OCI-LY3 (cell line): ENCODE measurements at regions not wholly inside any gene's neighbourhood (a gene's known extent, or its start where the extent isn't known, plus 50 kb on each side); places are given as distances from the start of the nearest gene placed in this dataset.

Experiments
- H2AFZ ChIP-seq: fragments of 200-600, 300-600 bp; shearing (Covaris generic); 2 replicates; pipeline ENCODE4 v1.6.0; 2014; ENCODE audit warnings: antibody characterized with exemption, low read depth, low read length
- H3K27ac ChIP-seq: fragments of 200-600, 300-600 bp; sonication (generic); 2 replicates; pipeline ENCODE4 v1.5.1; 2014; ENCODE audit warnings: mild to moderate bottlenecking, low read length, moderate library complexity, mixed read lengths
- H3K27me3 ChIP-seq: fragments of 200-600, 300-600 bp; sonication (generic); 2 replicates; pipeline ENCODE4 v1.6.1; 2014; ENCODE audit warnings: low read depth, low read length, mixed read lengths
- H3K36me3 ChIP-seq: fragments of 200-600, 300-600 bp; sonication (generic); replicated peaks from 2 replicates; pipeline ENCODE3; 2014; ENCODE audit warnings: low read depth, low read length, mixed read lengths
- H3K4me1 ChIP-seq: fragments of 300-600, 200-600 bp; sonication (generic); 2 replicates; pipeline ENCODE4 v1.6.1; 2014; ENCODE audit warnings: low read length, mixed read lengths
- H3K4me2 ChIP-seq: fragments of 200-600, 300-600 bp; sonication (generic); 2 replicates; pipeline ENCODE4 v1.6.1; 2014; ENCODE audit warnings: low read length, mixed read lengths
- H3K4me3 ChIP-seq: fragments of 300-600, 200-600 bp; sonication (generic); 2 replicates; pipeline ENCODE4 v1.5.1; 2014; ENCODE audit warnings: antibody characterized with exemption, mild to moderate bottlenecking, low read length, moderate library complexity
- H3K79me2 ChIP-seq: fragments of 300-600, 200-600 bp; shearing (Covaris generic); 2 replicates; pipeline ENCODE4 v1.6.1; 2014; ENCODE audit warnings: mild to moderate bottlenecking, low read length, mixed read lengths
- H3K9ac ChIP-seq: fragments of 300-600, 200-600 bp; shearing (Covaris generic); 2 replicates; pipeline ENCODE4 v1.6.0; 2014; ENCODE audit warnings: mild to moderate bottlenecking, low read length, moderate library complexity
- H3K9me3 ChIP-seq: fragments of 200-600, 300-600 bp; shearing (Covaris generic); 2 replicates; pipeline ENCODE4 v1.6.1; 2014; ENCODE audit warnings: low read length, mixed read lengths; ENCODE audit not compliant: insufficient read depth
- H4K20me1 ChIP-seq: fragments of 200-600, 300-600 bp; sonication (generic); 2 replicates; pipeline ENCODE4 v1.6.1; 2016; ENCODE audit warnings: low read length, mixed read lengths; ENCODE audit not compliant: insufficient read depth
- CTCF ChIP-seq: fragments of 200-600, 300-600 bp; sonication (generic); IDR thresholded peaks from 2 replicates; pipeline ENCODE4 v1.5.1; 2014; ENCODE audit warnings: antibody characterized with exemption, low read length, low read depth
- EZH2phosphoT487 ChIP-seq: fragments of 200-600 bp; shearing (Covaris generic); IDR thresholded peaks from 2 replicates; pipeline ENCODE4 v1.6.1; 2018; ENCODE audit warnings: antibody characterized with exemption, mixed run types, low read depth

- H3K9ac ChIP-seq, result no peak overlapping the region
- H3K79me2 ChIP-seq, result no peaks in the 10 kb centered on the region
- no peaks in the 10 kb centered on the region for H3K4me1 ChIP-seq
- no peak overlapping the region for H3K4me2 ChIP-seq
- no peaks in the 10 kb centered on the region for H3K9me3 ChIP-seq
- no peak overlapping the region for H2AFZ ChIP-seq
- H3K27me3 ChIP-seq, result no peaks in the 10 kb centered on the region
- no peak for TF ChIP-seq CTCF
- no peak for TF ChIP-seq EZH2phosphoT487
- H3K27ac ChIP-seq, result no peak overlapping the region
- H4K20me1 ChIP-seq, result no peaks in the 10 kb centered on the region
- H3K4me3 ChIP-seq, result no peak overlapping the region
- no peaks in the 10 kb centered on the region for H3K36me3 ChIP-seq
These were observed 101.2 kb upstream of the KIT start for GRCh38 chr4:54556587-54556986.

GRCh38 chr4:54558889-54559677 is 98.7 kb upstream of the KIT start:
- no peaks in the 10 kb centered on the region for H3K27me3 ChIP-seq
- no peak overlapping the region for H3K9ac ChIP-seq
- H3K27ac ChIP-seq, result no peak overlapping the region
- no peak for TF ChIP-seq EZH2phosphoT487
- no peak for TF ChIP-seq CTCF
- H3K4me3 ChIP-seq, result no peak overlapping the region
- H4K20me1 ChIP-seq, result no peaks in the 10 kb centered on the region
- no peak overlapping the region for H3K4me2 ChIP-seq
- H3K9me3 ChIP-seq, result no peaks in the 10 kb centered on the region
- H3K79me2 ChIP-seq, result no peaks in the 10 kb centered on the region
- H3K36me3 ChIP-seq, result no peaks in the 10 kb centered on the region
- H3K4me1 ChIP-seq, result no peaks in the 10 kb centered on the region
- H2AFZ ChIP-seq, result no peak overlapping the region

GRCh38 chr4:54560513-54560912 is 97.2 kb upstream of the KIT start:
- no peak for TF ChIP-seq CTCF
- no peak for TF ChIP-seq EZH2phosphoT487

GRCh38 chr4:54561940-54562339 is 95.8 kb upstream of the KIT start:
- no peaks in the 10 kb centered on the region for H3K36me3 ChIP-seq
- H3K27me3 ChIP-seq, result no peaks in the 10 kb centered on the region
- H4K20me1 ChIP-seq, result no peaks in the 10 kb centered on the region
- TF ChIP-seq EZH2phosphoT487 (no peak), CTCF (no peak)
- H3K9me3 ChIP-seq, result no peaks in the 10 kb centered on the region
- no peak overlapping the region for H3K9ac ChIP-seq
- H3K79me2 ChIP-seq, result no peaks in the 10 kb centered on the region
- no peak overlapping the region for H3K4me2 ChIP-seq
- H3K4me1 ChIP-seq, result peaks cover 6% of the 10 kb centered on the region
- H2AFZ ChIP-seq, result no peak overlapping the region
- no peak overlapping the region for H3K4me3 ChIP-seq
- no peak overlapping the region for H3K27ac ChIP-seq

More at GRCh38 chr4:54560513-54560912, 97.2 kb upstream of the KIT start:
- no peak overlapping the region for H3K27ac ChIP-seq
- H3K79me2 ChIP-seq, result no peaks in the 10 kb centered on the region
- H3K9me3 ChIP-seq, result no peaks in the 10 kb centered on the region
- H2AFZ ChIP-seq, result no peak overlapping the region
- no peaks in the 10 kb centered on the region for H3K4me1 ChIP-seq
- no peaks in the 10 kb centered on the region for H3K36me3 ChIP-seq
- H4K20me1 ChIP-seq, result no peaks in the 10 kb centered on the region
- H3K4me2 ChIP-seq, result no peak overlapping the region
- no peak overlapping the region for H3K9ac ChIP-seq
- no peak overlapping the region for H3K4me3 ChIP-seq
- no peaks in the 10 kb centered on the region for H3K27me3 ChIP-seq
